GM12874 (cell line): ENCODE measurements at regions not wholly inside any gene's neighbourhood (a gene's known extent, or its start where the extent isn't known, plus 50 kb on each side); places are given as distances from the start of the nearest gene placed in this dataset.

Experiments
- TF ChIP-seq, protein P1 (sequence below): IDR thresholded peaks from 2 replicates; pipeline ENCODE4 v1.5.1; 2011; ENCODE audit warnings: low read depth, mild to moderate bottlenecking, control low read depth, low read length, moderate library complexity; ENCODE audit not compliant: insufficient read depth

DNA sequence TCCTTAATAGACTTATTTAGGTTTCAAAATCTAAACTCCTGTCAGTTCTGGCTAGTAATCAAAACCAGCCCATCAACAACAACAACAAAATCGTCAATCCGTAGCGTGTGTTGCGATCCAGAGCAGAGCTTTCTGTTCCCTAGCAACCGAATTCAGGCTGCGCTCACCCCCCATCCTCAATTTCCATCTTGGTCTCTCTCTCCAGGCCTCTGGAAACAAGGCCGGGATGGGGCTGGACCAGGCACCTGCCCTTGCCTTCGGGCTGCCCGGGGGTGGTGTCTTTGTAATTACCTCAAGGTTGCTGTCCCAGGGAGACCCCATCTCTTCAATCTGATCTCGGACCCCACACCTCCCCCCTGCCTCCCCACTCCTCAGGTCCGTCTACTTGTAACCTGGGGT lies 1341.5 kb downstream of the BRD1 start:
- TF ChIP-seq, protein P1, sequence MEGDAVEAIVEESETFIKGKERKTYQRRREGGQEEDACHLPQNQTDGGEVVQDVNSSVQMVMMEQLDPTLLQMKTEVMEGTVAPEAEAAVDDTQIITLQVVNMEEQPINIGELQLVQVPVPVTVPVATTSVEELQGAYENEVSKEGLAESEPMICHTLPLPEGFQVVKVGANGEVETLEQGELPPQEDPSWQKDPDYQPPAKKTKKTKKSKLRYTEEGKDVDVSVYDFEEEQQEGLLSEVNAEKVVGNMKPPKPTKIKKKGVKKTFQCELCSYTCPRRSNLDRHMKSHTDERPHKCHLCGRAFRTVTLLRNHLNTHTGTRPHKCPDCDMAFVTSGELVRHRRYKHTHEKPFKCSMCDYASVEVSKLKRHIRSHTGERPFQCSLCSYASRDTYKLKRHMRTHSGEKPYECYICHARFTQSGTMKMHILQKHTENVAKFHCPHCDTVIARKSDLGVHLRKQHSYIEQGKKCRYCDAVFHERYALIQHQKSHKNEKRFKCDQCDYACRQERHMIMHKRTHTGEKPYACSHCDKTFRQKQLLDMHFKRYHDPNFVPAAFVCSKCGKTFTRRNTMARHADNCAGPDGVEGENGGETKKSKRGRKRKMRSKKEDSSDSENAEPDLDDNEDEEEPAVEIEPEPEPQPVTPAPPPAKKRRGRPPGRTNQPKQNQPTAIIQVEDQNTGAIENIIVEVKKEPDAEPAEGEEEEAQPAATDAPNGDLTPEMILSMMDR = no peak

DNA sequence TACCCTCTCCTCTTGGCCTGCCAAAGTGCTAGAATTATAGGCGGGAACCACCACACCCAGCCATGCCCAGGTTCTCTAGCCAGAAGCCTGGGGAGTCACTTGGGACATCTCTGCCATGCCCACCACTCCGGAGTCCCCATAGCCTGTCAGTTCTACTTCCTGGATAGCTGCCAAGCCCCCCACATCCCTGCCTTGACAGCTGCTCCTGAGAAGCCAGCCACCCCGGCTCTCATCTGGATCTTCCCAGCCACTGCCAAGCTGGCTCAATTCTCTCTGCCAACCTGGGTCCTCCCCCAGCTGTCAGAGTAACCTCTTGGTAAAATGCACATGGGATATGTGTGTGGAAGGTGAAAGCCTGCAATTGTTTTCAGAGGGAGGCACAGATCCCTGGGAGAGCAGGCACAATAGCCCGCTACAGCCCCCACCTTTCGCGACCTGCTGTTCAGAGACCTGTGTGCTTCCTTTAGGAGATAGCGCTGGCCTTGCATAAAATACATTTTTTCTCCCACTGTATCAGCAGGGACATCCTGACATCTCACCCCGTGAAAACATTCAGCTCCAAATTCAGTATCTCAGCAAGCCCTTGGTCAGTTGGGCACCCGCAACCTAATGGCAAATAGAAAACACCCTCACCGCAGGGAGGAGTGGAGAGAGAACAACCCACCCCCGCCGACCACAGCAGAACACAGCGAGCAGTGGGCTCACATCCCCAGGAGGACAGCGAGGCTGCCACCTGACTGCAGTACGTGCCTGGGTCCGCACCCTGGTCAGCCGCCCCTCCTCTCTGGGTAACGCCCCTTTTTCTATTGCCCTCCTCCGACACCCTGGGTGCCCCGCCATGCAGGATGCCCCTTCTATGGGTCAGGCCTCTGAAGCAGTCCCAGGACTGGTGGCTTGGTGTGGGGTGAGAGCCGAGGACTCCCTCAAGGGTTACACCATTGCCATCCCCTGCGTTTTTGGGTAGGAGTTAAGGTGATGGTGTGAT lies 1342.2 kb downstream of the BRD1 start:
- TF ChIP-seq, protein P1 = no peak

DNA sequence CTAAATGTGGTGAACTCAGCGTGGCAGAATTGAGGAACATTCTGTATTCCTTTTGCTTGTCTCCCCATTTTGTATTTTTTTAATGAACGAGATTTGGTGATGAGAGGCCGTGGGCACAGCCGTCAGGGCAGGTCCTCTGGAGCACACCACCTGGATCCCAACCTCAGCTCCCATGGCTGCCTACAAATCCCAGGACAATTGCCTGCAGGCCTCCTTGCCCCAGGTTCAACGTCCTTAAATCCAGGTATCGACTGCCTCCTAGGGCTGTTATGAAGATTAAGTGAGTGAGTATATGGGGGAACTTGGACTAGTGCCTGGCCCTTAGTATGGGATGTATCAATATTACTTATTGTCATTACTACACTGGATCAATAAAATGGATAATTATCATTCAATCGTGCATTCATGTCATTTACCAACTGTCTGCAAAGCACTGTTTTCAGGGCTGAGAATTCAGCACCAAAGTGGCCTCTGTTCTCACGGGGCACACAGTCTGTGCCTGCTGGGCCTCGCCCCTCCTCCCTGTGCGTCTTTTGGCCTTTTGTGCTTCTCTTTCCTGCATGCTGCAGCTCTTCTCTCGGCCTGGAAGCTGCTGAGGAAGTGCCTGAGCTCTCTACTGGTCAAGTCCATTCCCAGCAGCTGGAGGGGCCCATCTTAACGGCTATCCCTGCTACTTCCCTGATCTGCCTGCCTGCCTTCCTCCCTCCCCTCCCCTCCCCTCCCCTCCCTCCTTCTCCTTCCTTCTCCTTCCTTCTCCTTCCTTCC lies 1343.7 kb downstream of the BRD1 start:
- TF ChIP-seq, protein P1 = no peak

DNA sequence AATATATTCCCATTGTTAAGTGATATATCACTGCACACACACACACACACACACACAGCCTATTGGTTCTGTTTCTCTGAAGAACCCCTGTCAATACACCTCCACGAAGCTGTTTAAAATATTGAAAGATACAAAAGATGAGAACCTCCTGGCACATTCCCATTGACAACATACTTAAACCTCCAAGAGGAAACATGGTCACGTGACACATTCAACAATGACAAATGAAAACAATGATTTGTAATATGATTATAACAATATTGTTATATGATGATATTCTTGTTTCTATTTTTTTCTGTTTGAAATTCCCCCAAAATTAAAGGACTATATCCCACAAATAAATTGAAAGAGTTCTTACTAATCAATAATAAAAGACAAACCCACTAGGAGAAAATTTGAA lies 1344.9 kb downstream of the BRD1 start:
- TF ChIP-seq, protein P1 = no peak

DNA sequence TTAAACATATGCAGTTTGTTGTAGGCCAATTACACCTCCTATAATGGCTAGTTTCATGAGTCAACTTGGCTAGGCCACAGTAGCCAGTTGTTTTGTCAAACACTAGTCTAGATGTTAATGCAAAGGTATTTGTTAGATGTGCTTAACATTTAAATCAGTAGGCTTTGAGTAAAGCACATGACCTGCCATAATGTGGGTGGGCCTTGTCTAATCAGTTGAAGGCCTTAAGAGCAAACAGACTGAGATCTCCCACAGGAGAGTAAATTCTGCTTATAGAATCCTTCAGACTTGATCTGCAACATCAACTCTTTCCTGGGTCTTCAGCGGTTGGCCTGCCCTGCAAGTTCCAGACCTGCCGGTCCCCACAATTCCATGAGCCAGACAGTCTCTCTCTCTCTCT lies 1345.9 kb downstream of the BRD1 start:
- TF ChIP-seq, protein P1 = no peak

DNA sequence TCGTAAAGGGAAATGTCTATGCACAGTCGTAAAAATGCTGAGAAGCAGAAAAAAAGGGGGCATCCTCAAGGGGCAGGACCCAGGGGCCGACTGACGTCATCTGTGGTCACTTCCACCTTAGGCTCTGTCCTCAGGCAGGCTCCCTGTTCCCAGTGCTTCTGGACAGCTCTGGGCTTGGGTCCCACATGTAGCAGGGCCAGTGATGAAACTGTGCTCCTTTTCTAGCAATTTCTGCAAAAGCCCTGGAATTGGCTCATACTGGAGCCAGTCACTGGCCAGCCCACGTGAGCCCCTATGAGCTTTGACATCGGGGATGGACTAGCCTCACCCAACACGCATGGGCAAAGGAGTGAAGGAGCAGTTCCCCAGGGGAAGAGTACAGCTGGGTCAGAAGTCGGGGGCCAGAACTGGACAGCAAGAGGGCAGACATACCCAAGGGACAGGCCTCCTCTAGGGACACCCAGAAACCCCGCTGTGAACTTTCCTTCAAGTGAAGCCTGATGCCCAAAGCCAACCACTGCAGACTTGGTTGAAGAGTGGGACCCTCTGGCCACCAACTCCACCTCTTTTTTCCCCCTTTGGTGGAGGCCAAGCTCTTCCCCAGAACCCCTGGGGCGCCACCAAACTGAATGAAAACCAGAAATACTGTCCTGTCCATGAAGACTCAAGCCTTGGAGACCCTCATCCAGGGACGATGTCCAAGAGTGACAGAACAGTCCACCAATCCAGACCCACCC lies 1349.0 kb downstream of the BRD1 start:
- TF ChIP-seq, protein P1 = no peak

DNA sequence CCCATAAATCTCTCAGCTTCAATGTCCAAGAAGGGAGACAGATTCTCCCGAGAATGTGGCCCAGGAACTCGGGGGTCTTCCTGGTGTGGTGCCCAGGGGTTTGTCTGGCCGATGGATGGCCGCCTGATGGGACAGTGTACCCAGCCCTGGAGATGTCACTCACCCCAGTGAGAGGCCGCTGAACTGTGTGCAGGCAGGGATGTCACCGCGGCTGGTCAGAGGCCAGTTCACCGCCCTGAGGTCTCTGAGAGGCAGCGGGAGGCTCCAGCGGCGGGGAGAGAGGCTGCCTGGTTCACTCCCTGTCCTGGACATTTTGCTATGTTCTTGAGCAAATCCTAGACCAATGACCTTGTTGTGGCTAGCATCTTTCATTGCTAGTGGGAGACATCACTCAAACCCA lies 1349.5 kb downstream of the BRD1 start:
- TF ChIP-seq, protein P1 = no peak
